ENCODE measurements at regions not wholly inside any gene's neighbourhood (a gene's known extent, or its start where the extent isn't known, plus 50 kb on each side); places are given as distances from the start of the nearest gene placed in this dataset.

DNA sequence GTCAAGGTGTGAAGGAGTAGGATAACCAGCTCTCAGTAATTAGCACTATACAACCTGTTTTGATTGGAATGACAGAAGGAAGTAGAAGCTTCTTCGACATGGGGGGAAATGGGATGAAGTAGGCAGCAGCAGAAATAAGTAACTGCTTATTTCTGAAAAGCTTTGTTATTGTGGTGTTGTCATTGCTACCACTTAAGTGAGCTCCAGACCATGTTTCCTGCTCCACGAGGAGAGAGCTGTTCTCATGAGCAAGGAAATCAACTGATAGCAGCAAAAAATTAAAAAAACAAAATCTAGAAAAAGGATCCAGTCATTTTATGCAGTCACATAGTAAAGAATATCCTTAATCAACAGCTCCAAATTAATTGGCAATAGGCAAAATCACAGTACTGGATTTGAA lies 106.1 kb upstream of the TLL1 start:
- FAIRE-seq (no peak), DNase-seq (ENCODE audit: insufficient read length, low spot score) (no peak)
- no peak for TF ChIP-seq POLR2A (IDR thresholded peaks at IDR 0.05; ENCODE audit: low read depth, low read length)

DNA sequence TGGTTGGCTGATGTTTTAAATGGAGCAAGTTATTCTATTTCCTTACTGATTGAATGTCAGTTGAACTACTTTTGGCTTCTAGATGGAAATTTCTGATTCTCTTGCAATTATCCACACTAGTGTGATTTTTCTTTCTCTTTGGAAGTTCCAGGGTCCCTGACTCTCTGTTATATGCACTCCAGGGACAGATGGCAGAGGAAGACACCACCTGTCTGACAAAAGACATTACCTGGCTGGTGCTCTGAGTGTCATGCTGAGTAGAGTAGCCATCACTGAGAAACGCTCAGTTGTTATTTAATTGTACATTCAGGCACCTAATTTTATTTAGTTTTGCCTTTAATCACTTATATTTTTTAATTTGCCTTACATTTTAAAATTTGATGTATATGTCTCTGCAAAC lies 105.4 kb upstream of the TLL1 start:
- no peak for TF ChIP-seq POLR2A (IDR thresholded peaks at IDR 0.05; ENCODE audit: low read depth, low read length)
- DNase-seq (ENCODE audit: insufficient read length, low spot score) (no peak), FAIRE-seq (no peak)

DNA sequence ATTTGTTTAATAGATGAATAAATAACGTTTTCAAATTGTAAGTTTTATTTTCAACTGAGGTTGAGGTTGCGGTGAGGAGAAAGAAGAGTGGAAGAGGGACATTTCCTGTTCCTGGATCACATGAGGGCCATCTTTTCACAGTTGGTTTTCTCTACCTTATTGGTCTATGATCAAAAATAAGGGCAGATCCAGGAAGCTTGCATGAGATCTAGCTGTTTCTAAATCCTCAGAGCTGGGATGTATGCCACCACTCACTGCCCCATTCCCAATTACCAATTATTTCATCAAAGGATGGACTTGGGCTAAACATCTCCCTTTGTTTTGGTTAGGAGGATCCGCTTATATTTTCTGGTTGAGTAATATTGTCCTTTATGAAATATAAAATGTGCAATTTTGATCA lies 104.8 kb upstream of the TLL1 start:
- no peak for TF ChIP-seq POLR2A (IDR thresholded peaks at IDR 0.05; ENCODE audit: low read depth, low read length)
- DNase-seq (ENCODE audit: insufficient read length, low spot score) (no peak), FAIRE-seq (no peak)

DNA sequence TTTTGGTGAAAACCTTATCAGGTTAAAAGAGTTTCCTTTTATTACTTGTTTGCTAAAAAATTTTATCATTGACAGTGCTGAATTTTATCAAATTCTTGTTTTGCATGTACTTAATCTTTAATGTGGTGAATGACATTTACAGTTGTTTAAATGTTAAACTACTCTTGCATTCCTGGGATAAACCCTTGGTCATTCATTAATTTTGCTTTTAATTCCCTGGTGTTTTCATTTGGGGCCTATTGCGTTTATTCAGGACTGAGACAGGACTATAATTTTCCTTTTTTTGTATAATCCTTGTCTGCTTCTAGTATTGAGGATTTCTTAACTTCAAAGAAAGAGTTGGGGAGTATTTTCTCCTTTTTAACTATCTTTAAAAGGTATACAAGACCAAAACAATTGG lies 98.7 kb upstream of the TLL1 start:
- FAIRE-seq = no peak
- no peak for TF ChIP-seq POLR2A (IDR thresholded peaks at IDR 0.05; ENCODE audit: low read depth, low read length)
- no peak for DNase-seq (ENCODE audit: insufficient read length, low spot score)

DNA sequence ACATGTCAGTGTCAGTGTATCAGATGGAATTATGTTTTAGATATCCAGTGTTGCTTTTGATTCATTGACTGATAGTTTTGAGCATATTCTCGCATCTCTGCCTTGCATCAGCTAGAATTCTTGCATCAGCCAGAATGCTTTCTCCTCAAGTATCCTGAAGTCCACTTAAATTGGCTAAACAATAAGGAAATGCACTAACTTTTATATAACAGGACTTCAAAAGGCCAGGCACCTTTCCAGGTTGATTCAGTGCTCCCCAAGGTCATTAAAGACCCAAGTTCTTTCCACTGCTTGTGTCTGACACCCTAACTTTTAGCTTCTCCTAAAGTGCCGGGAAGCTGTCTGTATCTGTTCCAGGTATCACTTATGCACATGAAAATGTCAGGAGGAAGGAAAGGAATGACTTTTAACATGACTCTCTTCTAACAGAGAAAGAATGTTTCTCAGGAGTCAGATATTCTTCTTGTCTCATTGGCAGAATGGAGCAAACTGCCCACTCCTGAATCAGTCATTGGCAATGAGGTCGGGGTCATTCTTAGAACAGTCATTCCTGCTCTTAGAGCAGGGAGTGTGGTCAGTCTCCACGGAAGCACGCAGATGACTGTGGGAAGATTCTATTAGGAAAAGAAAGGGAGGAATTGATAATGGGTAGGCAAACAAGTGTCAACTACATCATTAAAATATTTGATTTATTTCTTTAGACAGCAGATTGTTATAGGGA lies 92.9 kb upstream of the TLL1 start:
- no peak for TF ChIP-seq POLR2A (IDR thresholded peaks at IDR 0.05; ENCODE audit: low read depth, low read length)
- FAIRE-seq = no peak
- no peak for DNase-seq (ENCODE audit: insufficient read length, low spot score)

DNA sequence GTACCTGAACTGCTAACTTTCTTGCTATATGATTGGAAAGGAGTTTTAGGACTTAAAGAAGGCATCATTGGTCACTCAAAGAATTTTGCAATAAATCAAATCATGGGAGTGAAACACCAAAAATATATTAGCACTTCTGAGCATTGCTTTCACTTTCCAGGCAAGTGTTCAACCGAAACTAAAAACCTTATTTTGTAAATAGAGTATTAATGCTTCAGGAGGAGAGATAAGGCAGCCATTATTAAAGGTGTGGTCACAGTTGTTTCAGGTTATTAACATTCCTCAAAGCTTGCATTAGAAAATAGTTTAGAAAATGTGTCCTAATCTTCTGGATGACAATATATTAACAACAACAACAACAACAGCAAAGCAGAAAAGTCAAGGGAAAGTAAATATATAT lies 92.3 kb upstream of the TLL1 start:
- DNase-seq (ENCODE audit: insufficient read length, low spot score) (no peak), FAIRE-seq (no peak)
- no peak for TF ChIP-seq POLR2A (IDR thresholded peaks at IDR 0.05; ENCODE audit: low read depth, low read length)

DNA sequence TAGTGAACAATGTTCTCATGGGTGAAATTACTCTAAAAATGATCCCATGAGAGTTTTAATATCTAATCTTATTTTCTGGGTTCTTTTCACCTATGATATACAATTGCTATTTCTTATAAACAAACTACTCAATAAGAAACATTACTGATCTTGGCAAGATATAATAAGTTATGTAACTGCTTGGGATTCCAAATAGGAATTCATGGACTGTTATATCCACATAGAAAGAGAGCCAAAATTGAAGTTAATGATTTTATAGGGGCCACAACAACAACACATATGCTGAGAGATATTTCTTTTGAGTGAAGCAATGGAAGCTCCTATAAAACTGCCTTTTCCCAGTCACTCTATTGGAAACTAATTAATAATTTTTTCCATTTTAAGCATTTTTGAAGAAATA lies 90.4 kb upstream of the TLL1 start:
- FAIRE-seq (no peak), DNase-seq (ENCODE audit: insufficient read length, low spot score) (no peak)
- no peak for TF ChIP-seq POLR2A (IDR thresholded peaks at IDR 0.05; ENCODE audit: low read depth, low read length)

DNA sequence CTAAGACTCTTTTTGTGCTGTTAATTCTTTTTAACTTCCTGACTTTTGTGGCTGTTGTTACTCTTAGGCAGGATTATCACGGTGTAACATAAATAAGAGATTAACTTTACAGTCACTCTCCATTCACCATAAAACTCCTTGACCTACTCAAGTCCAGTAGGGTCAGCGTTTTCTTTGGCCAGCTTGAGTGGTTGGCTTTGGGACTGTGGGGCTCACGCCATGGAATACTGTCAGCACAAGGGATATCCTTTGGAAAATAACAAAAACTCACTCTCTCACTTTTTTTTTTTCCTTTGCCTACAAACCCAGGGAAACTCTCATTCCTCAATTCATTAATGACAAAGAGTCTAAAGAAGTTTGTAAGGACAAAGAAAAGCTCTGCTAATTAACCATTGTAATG lies 89.4 kb upstream of the TLL1 start:
- FAIRE-seq = no peak
- TF ChIP-seq POLR2A (IDR thresholded peaks at IDR 0.05; ENCODE audit: low read depth, low read length) = no peak
- DNase-seq (ENCODE audit: insufficient read length, low spot score) = no peak

DNA sequence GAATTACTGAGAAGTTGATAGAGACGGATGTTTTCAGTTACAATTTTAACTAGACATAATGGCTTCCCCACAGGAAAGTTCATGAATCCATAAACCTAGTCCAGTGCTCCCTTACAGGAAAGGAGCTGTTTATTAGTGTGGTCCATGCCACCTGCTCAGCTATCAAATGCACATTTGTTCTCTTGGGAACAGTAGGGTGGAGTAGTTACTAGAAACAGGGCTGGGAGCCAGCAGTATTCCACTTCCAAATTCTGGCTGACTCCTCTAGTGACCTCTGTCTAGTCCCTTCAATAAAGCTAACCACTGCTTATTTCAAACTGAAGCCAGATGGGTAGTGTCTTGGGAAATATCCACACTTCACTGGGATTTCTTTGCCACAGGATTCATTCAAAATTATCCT lies 88.4 kb upstream of the TLL1 start:
- no peak for TF ChIP-seq POLR2A (IDR thresholded peaks at IDR 0.05; ENCODE audit: low read depth, low read length)
- DNase-seq (ENCODE audit: insufficient read length, low spot score) (no peak), FAIRE-seq (no peak)

DNA sequence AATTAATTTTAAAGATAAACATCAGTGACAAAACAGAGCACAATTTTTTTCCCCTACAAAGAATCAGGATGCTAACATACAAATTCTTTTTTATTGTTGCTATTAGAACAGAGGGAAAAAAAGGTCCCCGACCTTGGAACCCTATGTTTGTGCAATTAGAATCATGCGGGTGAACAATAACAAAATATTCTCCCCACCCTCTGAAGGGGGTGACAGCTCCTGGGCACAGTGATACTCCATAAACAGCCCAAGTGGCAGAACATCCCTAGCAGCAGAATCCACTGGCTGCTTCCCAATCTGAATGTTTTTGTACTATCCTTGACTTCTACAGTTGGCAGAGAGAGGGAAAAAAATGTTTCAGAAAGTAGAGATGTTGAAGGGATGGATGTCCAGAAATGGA lies 87.7 kb upstream of the TLL1 start:
- no peak for TF ChIP-seq POLR2A (IDR thresholded peaks at IDR 0.05; ENCODE audit: low read depth, low read length)
- no peak for DNase-seq (ENCODE audit: insufficient read length, low spot score)
- FAIRE-seq = no peak

DNA sequence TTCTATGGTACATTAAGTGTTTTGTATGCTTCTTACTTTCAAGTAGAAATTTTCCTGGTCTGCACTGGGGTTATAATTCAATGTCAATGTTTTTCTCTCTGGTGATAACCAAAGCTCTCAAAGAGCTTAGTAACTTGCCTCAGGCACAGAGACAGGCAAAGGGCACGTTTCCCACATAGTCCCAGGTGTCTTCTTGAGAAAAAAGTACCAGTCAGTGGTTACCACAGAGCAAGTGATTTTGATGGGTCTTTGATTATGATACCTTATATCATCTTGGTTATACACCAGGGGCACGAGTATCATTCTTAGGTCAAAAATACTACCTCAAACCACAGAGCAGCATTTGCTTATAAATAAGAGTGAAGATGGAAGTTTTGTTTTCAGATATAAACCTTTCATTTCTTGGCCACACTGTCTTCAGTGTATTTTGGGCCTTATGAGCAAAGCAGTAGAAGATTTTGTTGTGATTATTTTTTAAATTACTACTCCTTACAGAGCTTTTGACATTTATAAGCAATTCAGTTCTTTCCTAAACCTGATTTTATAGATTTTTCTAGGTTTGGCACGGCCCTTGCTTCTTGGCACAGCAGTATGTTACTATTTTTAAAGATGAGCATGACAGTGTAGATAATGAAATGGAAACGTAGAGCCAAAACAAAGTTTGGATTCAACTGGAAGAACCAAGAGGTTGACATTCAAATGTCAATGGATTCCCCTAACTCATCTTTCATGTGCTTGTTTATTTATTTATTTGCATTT lies 85.3 kb upstream of the TLL1 start:
- DNase-seq (ENCODE audit: insufficient read length, low spot score) (no peak), FAIRE-seq (no peak)
- no peak for TF ChIP-seq POLR2A (IDR thresholded peaks at IDR 0.05; ENCODE audit: low read depth, low read length)

DNA sequence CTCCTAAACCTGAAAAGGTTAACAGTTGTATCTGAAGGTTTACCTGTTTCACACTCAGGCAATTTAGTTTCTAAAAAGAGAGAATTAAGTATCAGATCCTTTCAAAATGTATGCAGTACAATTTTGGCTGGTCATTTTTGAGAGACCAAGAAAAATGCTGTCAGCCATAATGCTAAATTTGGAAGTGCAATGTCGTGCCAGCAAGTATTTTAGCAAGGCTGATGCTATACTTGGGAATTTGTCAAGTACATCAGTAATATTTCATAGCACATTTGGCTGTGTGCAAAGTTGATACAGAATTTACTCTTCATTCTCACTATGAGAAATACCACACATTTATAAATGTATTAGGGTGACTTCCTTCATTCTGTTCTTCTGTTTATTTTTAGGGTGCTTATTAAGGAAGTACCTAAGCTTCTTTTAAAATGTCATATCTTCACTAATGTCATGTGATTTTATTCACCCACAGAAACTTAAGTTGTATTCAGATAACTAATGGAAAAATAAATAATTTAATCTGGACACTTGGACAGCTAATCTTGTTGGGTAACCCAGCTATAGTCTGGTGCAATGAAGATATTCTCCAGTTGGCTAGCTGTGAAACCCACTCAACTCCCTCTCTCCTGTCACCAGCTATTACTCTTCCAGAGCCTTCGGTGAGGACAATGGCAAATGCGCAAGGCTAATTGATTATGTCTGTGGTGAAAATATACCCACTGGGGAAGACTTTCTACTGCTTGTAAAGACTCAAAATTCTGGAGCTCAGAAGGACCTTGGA lies 84.2 kb upstream of the TLL1 start:
- TF ChIP-seq POLR2A (IDR thresholded peaks at IDR 0.05; ENCODE audit: low read depth, low read length) = no peak
- DNase-seq (ENCODE audit: insufficient read length, low spot score) = no peak
- FAIRE-seq = no peak

DNA sequence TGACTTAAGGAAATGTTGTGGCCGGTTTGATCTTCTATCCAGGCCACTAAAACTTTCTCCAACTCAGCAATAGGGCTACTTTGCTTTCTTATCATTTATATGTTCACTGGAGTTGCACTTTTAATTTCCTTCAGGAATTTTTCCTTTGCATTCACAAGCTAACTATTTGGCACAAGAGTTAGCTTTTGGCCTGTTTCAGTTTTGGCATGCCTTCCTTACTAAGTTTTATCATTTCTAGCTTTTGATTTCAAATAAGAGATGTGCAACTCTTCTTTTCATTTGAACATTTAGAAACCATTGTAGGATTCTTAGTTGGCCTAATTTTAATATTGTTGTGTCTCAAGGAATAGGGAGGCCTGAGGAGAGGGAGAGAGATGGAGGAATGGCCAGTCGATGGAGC lies 79.8 kb upstream of the TLL1 start:
- FAIRE-seq (no peak), DNase-seq (ENCODE audit: insufficient read length, low spot score) (no peak)
- TF ChIP-seq POLR2A (IDR thresholded peaks at IDR 0.05; ENCODE audit: low read depth, low read length) = no peak

DNA sequence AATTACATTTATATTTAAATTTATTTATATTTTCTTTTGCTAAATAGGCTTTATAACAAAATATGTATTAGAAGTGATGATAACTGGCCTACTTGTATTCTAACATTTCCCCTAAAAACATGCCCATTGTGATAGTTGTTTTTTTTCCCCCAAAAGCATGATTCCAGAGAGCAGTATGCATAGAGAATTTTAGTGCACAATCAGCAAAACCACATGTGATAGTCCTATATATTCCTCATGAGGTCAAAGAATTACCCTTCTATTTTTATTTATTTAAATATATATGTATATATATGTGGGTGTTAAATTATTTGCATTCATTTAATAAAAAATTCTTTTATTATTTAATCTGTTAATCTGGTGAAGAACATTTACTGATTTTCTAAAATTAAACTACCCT lies 78.2 kb upstream of the TLL1 start:
- no peak for TF ChIP-seq POLR2A (IDR thresholded peaks at IDR 0.05; ENCODE audit: low read depth, low read length)
- FAIRE-seq (no peak), DNase-seq (ENCODE audit: insufficient read length, low spot score) (no peak)
